NCI-H146 treated with DMSO at 0.1 percent for 48 hours (cell line): ENCODE measurements at regions not wholly inside any gene's neighbourhood (a gene's known extent, or its start where the extent isn't known, plus 50 kb on each side); places are given as distances from the start of the nearest gene placed in this dataset.

ENCODE experiments used
- DNase-seq: peaks from one replicate; lab custom pipeline; 2025; ENCODE audit not compliant: unreplicated experiment; lab: John Stamatoyannopoulos, UW

DNA sequence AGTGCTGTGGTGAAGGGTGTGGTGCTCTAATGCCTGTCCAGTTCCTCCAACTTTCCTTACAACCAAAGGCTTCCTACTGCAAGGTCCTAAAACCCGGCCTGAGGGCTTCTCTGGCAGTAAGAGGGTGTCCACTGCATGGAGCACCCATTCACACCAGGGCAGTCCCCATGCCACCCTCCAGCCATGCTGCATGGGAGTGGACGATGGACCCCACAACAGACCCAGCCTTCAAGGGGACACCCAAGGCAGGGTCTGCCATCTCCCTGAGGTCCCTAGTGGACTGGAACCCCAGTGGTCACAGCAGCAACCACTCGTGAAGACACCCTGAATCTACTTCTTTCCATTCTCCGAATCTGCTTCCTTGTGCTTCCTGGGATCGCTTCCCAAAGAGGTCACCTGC is 117.6 kb upstream of the SOX1 start:
- DNase-seq: no peak

DNA sequence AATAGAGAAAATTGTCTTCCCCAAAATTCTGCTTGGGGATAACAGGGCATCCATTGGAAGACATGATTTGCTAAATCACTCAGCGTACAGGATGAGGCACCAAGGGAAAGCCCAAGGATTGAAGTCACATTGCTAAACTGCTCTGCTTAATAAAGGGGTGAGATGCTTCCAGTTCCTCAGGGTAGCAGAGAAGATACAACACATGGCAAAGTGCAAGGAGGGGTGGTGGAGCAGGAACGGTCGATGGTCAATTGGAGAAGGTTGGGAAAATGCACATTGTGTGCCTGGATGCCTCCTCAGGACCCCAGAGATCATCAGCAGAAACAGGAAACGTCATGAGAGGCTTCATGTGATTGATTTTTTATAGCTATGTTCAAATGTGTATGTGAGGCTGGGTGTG is 116.3 kb upstream of the SOX1 start:
- DNase-seq: no peak

GRCh38 chr13:111952032-111952431 is 114.9 kb upstream of the SOX1 start:
- no peak for DNase-seq

- no peak for DNase-seq
Measured at GRCh38 chr13:111952814-111953213, 114.1 kb upstream of the SOX1 start.

DNA sequence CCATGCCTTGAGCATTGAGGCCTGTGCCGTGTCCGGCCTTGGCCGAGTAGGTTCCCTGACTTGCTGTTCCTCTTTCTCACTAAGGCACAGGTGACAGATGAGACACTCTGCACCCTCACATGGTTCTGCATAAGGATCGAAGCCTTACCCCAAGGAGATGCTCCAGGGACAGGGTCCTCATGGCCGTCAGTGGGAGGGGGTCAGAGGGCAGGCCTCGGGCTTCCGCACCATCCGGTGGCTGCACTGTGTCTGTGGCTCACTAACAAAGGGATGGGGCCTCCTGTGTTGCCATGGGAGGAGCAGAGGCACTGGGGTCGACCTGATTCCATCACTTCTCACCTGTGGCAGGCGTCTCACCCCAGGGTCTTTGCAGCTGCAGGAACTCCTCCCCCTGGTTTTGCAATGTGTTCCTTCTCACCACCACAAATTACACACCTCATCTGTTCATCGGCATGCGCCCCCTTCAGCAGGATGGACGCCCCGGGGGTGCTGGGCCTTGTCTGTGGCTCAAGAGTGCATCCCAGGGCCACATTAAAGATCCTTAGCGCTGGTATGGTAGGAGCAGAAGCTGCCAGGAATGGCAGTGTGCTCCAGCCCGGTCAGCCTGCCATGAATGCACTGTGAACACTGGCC is 113.3 kb upstream of the SOX1 start:
- no peak for DNase-seq

DNA sequence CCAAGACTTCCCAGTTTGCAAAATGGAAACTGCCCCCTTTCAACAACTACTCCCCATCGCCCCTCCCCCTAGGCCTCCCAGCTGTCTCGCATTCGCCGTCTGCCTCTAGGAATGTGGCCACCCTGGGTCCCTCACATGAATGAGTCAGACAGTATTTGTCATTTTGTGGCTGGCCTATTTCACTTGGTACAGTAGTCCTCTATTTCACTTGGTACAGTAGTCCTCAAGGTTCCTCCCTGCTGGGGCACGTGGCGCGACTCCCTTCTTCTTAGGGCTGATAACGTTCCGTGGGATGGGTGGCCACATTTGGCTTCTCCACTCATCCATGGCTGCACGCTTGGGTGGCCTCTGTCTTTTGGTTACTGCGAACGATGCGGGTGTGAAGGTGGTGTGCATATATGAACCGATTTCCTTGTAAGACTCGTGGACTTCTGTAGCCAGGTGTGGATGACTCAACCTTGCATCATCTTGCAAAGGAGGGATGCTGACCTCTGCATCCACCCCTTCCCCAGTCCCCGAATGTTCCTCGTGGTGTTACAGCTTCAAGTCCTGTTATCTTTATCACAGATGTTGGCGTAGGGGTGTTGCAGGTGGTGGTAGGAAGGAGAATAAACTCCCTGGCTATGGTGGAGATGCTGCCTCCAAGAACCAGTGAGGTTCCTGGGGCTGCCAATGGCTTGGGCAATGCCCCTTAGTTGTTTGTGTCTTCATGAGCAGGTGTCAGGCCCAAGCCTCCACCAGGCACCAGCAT is 112.1 kb upstream of the SOX1 start:
- no peak for DNase-seq

DNA sequence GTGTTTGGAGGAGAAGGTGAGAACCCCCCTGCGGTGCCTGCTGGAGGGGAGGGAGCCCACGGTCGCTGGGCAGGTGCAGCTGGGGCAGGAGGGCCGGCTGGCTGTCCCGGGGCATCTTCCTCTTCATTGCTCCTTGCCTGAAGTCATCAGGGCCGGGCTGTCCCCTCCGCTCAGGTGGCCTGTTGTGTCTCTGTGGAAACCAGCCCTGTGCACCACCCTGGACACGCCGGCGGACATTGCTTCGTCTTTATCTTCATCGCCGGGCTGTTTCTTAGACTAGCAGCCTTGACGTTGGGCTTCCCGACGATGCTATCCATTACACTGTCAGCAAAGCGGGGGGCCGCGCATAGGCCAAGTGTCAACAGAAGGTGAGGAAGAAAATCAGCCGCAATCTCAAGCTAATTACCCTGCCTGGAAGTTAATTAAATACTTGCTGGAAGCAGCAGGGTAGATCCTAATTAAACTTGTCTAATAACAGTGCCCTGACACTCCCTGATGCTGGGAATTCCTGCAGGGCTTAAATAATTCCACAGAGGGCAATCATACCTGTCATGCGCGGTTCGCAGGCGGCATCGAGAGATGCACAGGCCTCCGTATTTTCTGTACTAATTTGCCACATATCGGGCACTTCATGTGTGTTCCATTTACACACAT is 111.4 kb upstream of the SOX1 start:
- peak; percentile 75 for DNase-seq

GRCh38 chr13:111956261-111957151 is 110.4 kb upstream of the SOX1 start:
- no peak for DNase-seq

DNA sequence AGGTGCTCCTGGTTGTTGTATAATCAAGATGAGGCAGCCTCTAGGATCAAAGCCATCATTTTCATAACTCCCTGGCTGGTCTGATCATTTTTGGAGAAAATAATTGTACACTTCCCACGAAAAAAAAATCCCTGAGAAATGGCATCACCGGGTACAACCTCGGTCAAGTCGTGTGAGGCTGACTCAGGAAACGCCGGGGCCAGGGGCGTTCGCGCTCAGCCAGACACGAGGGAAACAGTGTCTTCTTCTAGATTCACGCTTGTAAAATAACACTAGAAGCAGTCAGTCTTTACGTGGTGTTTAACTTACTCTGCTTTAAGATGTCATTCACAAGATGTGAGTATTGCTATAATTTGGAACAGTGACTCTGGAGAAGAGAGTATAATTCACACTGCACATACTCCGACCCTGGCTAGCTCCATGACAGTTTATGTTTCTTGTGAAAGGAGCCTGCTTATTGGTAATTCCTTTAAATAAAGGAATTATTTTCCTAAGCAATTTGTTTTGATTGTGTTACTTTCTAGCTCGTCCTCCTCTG is 109.0 kb upstream of the SOX1 start:
- DNase-seq: no peak

- no peak for DNase-seq
Measured at GRCh38 chr13:111958612-111959395, 108.1 kb upstream of the SOX1 start.

DNA sequence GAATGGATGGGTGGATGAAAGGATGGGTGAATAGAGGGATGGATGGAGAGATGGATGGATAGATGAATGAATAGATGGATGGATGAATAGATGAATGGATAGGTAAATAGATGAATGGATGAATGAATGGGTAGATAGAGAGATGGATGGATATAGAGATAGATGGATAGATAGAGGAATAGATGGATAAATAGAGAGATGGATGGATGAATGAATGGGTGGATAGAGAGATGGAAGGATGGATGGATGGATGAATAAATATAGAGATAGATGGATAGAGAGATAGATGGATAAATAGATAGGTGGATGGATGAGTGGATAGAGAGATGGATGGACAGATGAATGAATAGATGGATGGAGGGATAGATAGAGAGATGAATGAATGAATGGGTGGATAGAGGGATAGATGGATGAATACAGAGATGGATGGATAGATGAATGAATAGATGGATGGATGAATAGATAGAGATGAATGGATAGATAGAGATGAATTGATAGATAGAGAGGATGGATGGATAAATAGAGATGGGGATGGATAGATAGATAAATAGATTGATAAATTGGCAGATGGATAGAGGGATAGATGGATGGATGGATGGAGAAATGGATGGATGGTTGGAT is 106.7 kb upstream of the SOX1 start:
- DNase-seq: no peak

DNA sequence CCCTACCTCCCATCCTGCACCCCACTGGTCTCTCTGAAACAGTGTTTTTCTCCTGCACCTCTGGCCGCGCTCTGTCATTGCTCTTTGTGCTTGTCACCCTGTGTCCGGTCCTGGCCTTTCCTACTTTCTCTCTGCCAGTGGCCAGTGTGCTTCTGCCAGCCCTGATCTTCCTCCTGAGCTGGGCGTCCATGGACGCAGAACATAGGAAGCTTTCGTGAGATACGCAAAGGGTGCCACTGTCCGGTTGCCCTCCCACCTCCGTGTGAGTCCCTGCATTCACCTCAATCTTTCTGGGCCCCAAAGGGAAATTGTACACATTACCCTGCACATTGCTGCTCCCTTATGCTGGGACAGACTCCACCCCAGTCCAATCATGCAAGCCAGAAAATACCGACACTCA is 105.7 kb upstream of the SOX1 start:
- DNase-seq: no peak

- DNase-seq: no peak
Measured at GRCh38 chr13:111961651-111962192, 105.2 kb upstream of the SOX1 start.

DNA sequence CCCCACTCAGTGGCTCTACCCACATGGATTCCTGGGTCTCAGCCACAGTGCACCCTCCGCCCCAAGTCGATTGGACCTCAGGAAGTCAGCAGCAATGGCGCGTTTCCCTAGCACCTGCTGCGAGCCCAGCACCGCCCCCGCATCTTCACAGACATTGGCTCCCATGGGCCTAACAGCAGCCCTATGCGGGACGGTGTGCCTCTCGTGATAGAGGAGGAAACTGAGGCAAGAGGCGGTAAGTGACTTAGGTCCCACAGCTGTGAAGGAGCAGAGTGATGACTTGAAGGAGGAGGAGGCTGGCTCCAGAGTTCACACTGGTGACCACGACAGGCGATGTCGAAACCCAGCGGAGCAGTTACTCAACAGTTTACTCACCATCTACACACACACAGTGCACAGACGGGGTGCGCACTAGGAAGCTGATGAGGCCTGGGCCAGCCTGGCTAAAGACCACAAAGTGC is 104.5 kb upstream of the SOX1 start:
- no peak for DNase-seq

GRCh38 chr13:111963031-111963430 is 103.9 kb upstream of the SOX1 start:
- no peak for DNase-seq

GRCh38 chr13:111964411-111965035 is 102.4 kb upstream of the SOX1 start:
- DNase-seq: no peak

GRCh38 chr13:111965466-111966214 is 101.3 kb upstream of the SOX1 start:
- no peak for DNase-seq

DNA sequence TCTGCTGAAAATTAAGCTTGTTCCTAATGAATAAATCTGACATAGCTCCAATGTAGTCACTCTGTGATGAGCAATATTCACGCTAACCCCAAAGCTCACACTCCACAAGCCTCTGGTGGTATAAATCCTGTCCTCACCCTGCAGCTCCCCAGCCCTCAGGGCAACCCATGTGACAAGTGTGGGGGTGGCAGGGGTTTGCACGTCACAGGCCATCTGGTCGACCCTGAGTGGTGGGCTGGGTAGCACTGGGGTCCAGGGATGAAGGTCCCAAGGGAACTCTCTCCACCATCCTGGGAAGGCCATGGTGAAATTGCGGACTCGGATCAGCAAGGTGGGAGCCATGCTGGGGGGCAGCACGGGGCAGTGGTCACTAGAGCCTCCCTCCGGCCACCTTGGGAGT is 100.0 kb upstream of the SOX1 start:
- no peak for DNase-seq
